Neural progenitor cell (in vitro differentiated cells): ENCODE measurements at regions not wholly inside any gene's neighbourhood (a gene's known extent, or its start where the extent isn't known, plus 50 kb on each side); places are given as distances from the start of the nearest gene placed in this dataset.

ENCODE experiments used
- DNase-seq: peaks from one replicate; pipeline ENCODE4 v3.0.0-alpha.2; 2016; ENCODE audit warnings: low spot score
- H2AFZ ChIP-seq: fragments of 200-600 bp; sonication (generic); replicated peaks from 2 replicates; pipeline ENCODE4 v1.6.1; 2016; ENCODE audit warnings: antibody characterized with exemption
- H3F3A ChIP-seq: fragments of 200-600 bp; sonication (generic); 2 replicates; pipeline ENCODE4 v1.6.1; 2016; ENCODE audit warnings: antibody characterized with exemption, low read depth
- H3K27ac ChIP-seq: fragments of 200-600 bp; sonication (generic); 2 replicates; pipeline ENCODE4 v1.5.1; 2016; ENCODE audit warnings: mild to moderate bottlenecking
- H3K27me3 ChIP-seq: fragments of 200-600 bp; sonication (generic); 2 replicates; pipeline ENCODE4 v1.6.1; 2016; ENCODE audit warnings: mild to moderate bottlenecking, moderate library complexity
- H3K36me3 ChIP-seq: fragments of 200-600 bp; sonication (generic); 2 replicates; pipeline ENCODE4 v1.5.1; 2016
- H3K4me1 ChIP-seq: fragments of 200-600 bp; sonication (generic); 2 replicates; pipeline ENCODE4 v1.6.1; 2016; ENCODE audit warnings: mixed run types
- H3K4me2 ChIP-seq: fragments of 200-600 bp; sonication (generic); 2 replicates; pipeline ENCODE4 v1.6.1; 2016
- H3K4me3 ChIP-seq: fragments of 200-600 bp; sonication (generic); 2 replicates; pipeline ENCODE4 v1.5.1; 2016
- H3K79me2 ChIP-seq: fragments of 200-600 bp; sonication (generic); 2 replicates; pipeline ENCODE4 v1.6.1; 2016; ENCODE audit warnings: low read depth
- H3K9ac ChIP-seq: fragments of 200-600 bp; sonication (generic); 2 replicates; pipeline ENCODE4 v1.6.1; 2016
- H3K9me3 ChIP-seq: fragments of 200-600 bp; sonication (generic); 2 replicates; pipeline ENCODE4 v1.5.1; 2016; ENCODE audit warnings: low read depth
- H4K20me1 ChIP-seq: fragments of 200-600 bp; sonication (generic); 2 replicates; pipeline ENCODE4 v1.6.1; 2016; ENCODE audit warnings: low read depth
- H3K27ac Mint-ChIP-seq: 3 replicates; pipeline ENCODE4 v1.8.0; 2021; ENCODE audit warnings: mixed read lengths
- H3K27me3 Mint-ChIP-seq: 2 replicates; pipeline ENCODE4 v1.8.0; 2022; ENCODE audit warnings: low read depth, mild to moderate bottlenecking, inconsistent platforms, moderate library complexity, mixed read lengths; ENCODE audit not compliant: insufficient read depth
- H3K36me3 Mint-ChIP-seq: 3 replicates; pipeline ENCODE4 v1.8.0; 2021; ENCODE audit warnings: mixed read lengths
- H3K4me1 Mint-ChIP-seq: 3 replicates; pipeline ENCODE4 v1.8.0; 2021; ENCODE audit warnings: mixed read lengths
- H3K4me3 Mint-ChIP-seq: 3 replicates; pipeline ENCODE4 v1.8.0; 2021; ENCODE audit warnings: mild to moderate bottlenecking, moderate library complexity, mixed read lengths
- H3K9me3 Mint-ChIP-seq: 3 replicates; pipeline ENCODE4 v1.8.0; 2020; ENCODE audit warnings: mixed read lengths
- CTCF ChIP-seq: fragments of 200-600 bp; sonication (generic); IDR thresholded peaks from 2 replicates; pipeline ENCODE4 v1.5.1; 2017; ENCODE audit warnings: antibody characterized with exemption, mild to moderate bottlenecking
- EZH2 ChIP-seq: fragments of 200-600 bp; sonication (generic); IDR thresholded peaks from 2 replicates; pipeline ENCODE4 v1.6.1; 2017; ENCODE audit warnings: antibody characterized with exemption, mild to moderate bottlenecking, moderate library complexity
- EZH2phosphoT487 ChIP-seq: fragments of 200-600 bp; sonication (generic); IDR thresholded peaks from 2 replicates; pipeline ENCODE4 v1.6.1; 2017; ENCODE audit warnings: antibody characterized with exemption

GRCh38 chr4:181331214-181331613 lies 912.0 kb upstream of the TENM3 start:
- H3K27me3 ChIP-seq = no peaks in the 10 kb centered on the region
- H3K27ac Mint-ChIP-seq = no peak overlapping the region
- H3K4me1 ChIP-seq = no peaks in the 10 kb centered on the region
- no peaks in the 10 kb centered on the region for H3K79me2 ChIP-seq
- H3K9ac ChIP-seq = no peak overlapping the region
- no peak overlapping the region for H3K4me3 Mint-ChIP-seq
- H3K9me3 Mint-ChIP-seq = no peaks in the 10 kb centered on the region
- no peak overlapping the region for H2AFZ ChIP-seq
- H3K4me1 Mint-ChIP-seq = peaks cover 12% of the 10 kb centered on the region
- no peaks in the 10 kb centered on the region for H3K36me3 Mint-ChIP-seq
- H3K27me3 Mint-ChIP-seq = no peaks in the 10 kb centered on the region
- no peak overlapping the region for H3K4me2 ChIP-seq
- H3K36me3 ChIP-seq = no peaks in the 10 kb centered on the region
- H4K20me1 ChIP-seq = no peaks in the 10 kb centered on the region
- H3K9me3 ChIP-seq = no peaks in the 10 kb centered on the region
- no peak overlapping the region for H3K4me3 ChIP-seq
- H3F3A ChIP-seq = no peaks in the 10 kb centered on the region
- DNase-seq = no peak
- TF ChIP-seq EZH2phosphoT487 (no peak), CTCF (no peak), EZH2 (no peak)
- no peak overlapping the region for H3K27ac ChIP-seq

GRCh38 chr4:181345931-181346330 lies 897.3 kb upstream of the TENM3 start:
- H3K9me3 Mint-ChIP-seq = peaks cover 17% of the 10 kb centered on the region
- no peak for DNase-seq
- H3K79me2 ChIP-seq = no peaks in the 10 kb centered on the region
- H3K27me3 ChIP-seq = no peaks in the 10 kb centered on the region
- peaks cover 5% of the 10 kb centered on the region for H3K36me3 Mint-ChIP-seq
- no peaks in the 10 kb centered on the region for H4K20me1 ChIP-seq
- no peak overlapping the region for H3K4me3 Mint-ChIP-seq
- H3K4me1 ChIP-seq = peaks cover 11% of the 10 kb centered on the region
- H3K4me2 ChIP-seq = no peak overlapping the region
- H3K36me3 ChIP-seq = no peaks in the 10 kb centered on the region
- peaks cover 17% of the 10 kb centered on the region for H3K4me1 Mint-ChIP-seq
- H2AFZ ChIP-seq = no peak overlapping the region
- H3K9ac ChIP-seq = no peak overlapping the region
- H3K27me3 Mint-ChIP-seq = peaks cover 2% of the 10 kb centered on the region
- no peaks in the 10 kb centered on the region for H3K9me3 ChIP-seq
- no peak overlapping the region for H3K27ac ChIP-seq
- H3K4me3 ChIP-seq = no peak overlapping the region
- no peak for TF ChIP-seq EZH2
- no peaks in the 10 kb centered on the region for H3F3A ChIP-seq
- H3K27ac Mint-ChIP-seq = no peak overlapping the region

GRCh38 chr4:181350615-181351415 lies 892.4 kb upstream of the TENM3 start:
- Mint-ChIP-seq H3K27ac (peak overlapping the region; percentile 43), H3K27me3 (peaks cover 2% of the 10 kb centered on the region), H3K4me1 (peaks cover 34% of the 10 kb centered on the region), H3K4me3 (no peak overlapping the region), H3K9me3 (peaks cover 12% of the 10 kb centered on the region), H3K36me3 (peaks cover 2% of the 10 kb centered on the region)
- H3K27me3 ChIP-seq = no peaks in the 10 kb centered on the region
- H3K79me2 ChIP-seq = no peaks in the 10 kb centered on the region
- peak; percentile 67 for DNase-seq
- H4K20me1 ChIP-seq = no peaks in the 10 kb centered on the region
- no peak overlapping the region for H3K4me3 ChIP-seq
- no peak overlapping the region for H3K9ac ChIP-seq
- no peak overlapping the region for H2AFZ ChIP-seq
- H3K36me3 ChIP-seq = no peaks in the 10 kb centered on the region
- TF ChIP-seq EZH2 = no peak
- no peak for TF ChIP-seq EZH2phosphoT487
- TF ChIP-seq CTCF = no peak
- H3K4me2 ChIP-seq = peak overlapping the region; percentile 62
- H3K4me1 ChIP-seq = peaks cover 19% of the 10 kb centered on the region
- no peaks in the 10 kb centered on the region for H3F3A ChIP-seq
- H3K27ac ChIP-seq = no peak overlapping the region
- H3K9me3 ChIP-seq = no peaks in the 10 kb centered on the region

- Mint-ChIP-seq H3K4me3 (no peak overlapping the region), H3K27me3 (no peaks in the 10 kb centered on the region), H3K4me1 (peaks cover 11% of the 10 kb centered on the region), H3K36me3 (no peaks in the 10 kb centered on the region), H3K9me3 (no peaks in the 10 kb centered on the region), H3K27ac (no peak overlapping the region)
- H3K4me3 ChIP-seq = no peak overlapping the region
- no peak for DNase-seq
- H3K79me2 ChIP-seq = no peaks in the 10 kb centered on the region
- H3K9ac ChIP-seq = no peak overlapping the region
- H3K36me3 ChIP-seq = no peaks in the 10 kb centered on the region
- H3F3A ChIP-seq = no peaks in the 10 kb centered on the region
- H3K4me1 ChIP-seq = no peaks in the 10 kb centered on the region
- H3K9me3 ChIP-seq = no peaks in the 10 kb centered on the region
- no peaks in the 10 kb centered on the region for H3K27me3 ChIP-seq
- H4K20me1 ChIP-seq = no peaks in the 10 kb centered on the region
- H2AFZ ChIP-seq = no peak overlapping the region
- TF ChIP-seq EZH2 (no peak), EZH2phosphoT487 (no peak), CTCF (no peak)
- no peak overlapping the region for H3K4me2 ChIP-seq
- H3K27ac ChIP-seq = no peak overlapping the region
Measured at GRCh38 chr4:181364504-181364903, 878.7 kb upstream of the TENM3 start.
